ENCODE measurements at regions not wholly inside any gene's neighbourhood (a gene's known extent, or its start where the extent isn't known, plus 50 kb on each side); places are given as distances from the start of the nearest gene placed in this dataset.

DNA sequence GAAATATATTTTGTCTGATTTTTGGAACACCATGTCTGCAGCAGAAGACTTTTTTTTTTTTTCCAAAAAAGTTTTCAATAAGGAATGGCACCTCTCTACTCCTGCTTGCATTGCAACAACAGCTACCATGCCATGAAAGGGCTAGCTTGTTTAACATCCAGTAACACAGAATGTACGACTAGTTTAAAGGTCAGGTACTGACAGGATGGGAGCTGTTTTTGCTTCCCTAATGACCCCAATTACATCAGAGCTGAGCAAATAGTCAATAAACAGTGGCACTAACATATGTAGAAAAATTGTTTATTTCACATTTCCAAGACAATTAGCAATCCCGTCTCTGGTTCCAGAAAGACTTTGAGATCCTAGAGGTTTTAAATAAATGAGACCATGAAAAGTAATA, 693.8 kb downstream of the NR2F1-AS1 start:
- H3K27ac ChIP-seq (replicated peaks): no peak overlapping the region
- no peak overlapping the region for H3K4me3 ChIP-seq (replicated peaks; ENCODE audit: insufficient read depth, low read length)
- no peaks in the 10 kb centered on the region for H3K27me3 ChIP-seq (ENCODE audit: insufficient read depth, poor library complexity, severe bottlenecking)
- TF ChIP-seq, protein P1, sequence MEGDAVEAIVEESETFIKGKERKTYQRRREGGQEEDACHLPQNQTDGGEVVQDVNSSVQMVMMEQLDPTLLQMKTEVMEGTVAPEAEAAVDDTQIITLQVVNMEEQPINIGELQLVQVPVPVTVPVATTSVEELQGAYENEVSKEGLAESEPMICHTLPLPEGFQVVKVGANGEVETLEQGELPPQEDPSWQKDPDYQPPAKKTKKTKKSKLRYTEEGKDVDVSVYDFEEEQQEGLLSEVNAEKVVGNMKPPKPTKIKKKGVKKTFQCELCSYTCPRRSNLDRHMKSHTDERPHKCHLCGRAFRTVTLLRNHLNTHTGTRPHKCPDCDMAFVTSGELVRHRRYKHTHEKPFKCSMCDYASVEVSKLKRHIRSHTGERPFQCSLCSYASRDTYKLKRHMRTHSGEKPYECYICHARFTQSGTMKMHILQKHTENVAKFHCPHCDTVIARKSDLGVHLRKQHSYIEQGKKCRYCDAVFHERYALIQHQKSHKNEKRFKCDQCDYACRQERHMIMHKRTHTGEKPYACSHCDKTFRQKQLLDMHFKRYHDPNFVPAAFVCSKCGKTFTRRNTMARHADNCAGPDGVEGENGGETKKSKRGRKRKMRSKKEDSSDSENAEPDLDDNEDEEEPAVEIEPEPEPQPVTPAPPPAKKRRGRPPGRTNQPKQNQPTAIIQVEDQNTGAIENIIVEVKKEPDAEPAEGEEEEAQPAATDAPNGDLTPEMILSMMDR (IDR thresholded peaks at IDR 0.05; ENCODE audit: insufficient read depth, low read length): no peak
- no peak for TF ChIP-seq GABPA (IDR thresholded peaks at IDR 0.05; ENCODE audit: low read depth)
- TF ChIP-seq, protein P2, sequence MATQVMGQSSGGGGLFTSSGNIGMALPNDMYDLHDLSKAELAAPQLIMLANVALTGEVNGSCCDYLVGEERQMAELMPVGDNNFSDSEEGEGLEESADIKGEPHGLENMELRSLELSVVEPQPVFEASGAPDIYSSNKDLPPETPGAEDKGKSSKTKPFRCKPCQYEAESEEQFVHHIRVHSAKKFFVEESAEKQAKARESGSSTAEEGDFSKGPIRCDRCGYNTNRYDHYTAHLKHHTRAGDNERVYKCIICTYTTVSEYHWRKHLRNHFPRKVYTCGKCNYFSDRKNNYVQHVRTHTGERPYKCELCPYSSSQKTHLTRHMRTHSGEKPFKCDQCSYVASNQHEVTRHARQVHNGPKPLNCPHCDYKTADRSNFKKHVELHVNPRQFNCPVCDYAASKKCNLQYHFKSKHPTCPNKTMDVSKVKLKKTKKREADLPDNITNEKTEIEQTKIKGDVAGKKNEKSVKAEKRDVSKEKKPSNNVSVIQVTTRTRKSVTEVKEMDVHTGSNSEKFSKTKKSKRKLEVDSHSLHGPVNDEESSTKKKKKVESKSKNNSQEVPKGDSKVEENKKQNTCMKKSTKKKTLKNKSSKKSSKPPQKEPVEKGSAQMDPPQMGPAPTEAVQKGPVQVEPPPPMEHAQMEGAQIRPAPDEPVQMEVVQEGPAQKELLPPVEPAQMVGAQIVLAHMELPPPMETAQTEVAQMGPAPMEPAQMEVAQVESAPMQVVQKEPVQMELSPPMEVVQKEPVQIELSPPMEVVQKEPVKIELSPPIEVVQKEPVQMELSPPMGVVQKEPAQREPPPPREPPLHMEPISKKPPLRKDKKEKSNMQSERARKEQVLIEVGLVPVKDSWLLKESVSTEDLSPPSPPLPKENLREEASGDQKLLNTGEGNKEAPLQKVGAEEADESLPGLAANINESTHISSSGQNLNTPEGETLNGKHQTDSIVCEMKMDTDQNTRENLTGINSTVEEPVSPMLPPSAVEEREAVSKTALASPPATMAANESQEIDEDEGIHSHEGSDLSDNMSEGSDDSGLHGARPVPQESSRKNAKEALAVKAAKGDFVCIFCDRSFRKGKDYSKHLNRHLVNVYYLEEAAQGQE (IDR thresholded peaks at IDR 0.05; ENCODE audit: insufficient replicate concordance, low read depth): no peak
- no peak for TF ChIP-seq POLR2AphosphoS5 (IDR thresholded peaks at IDR 0.05; ENCODE audit: low read depth)
- TF ChIP-seq SPI1 (IDR thresholded peaks at IDR 0.05; ENCODE audit: borderline replicate concordance, low read depth): no peak
- DNase-seq (ENCODE audit: low read depth in 1 of 2, low spot score in 1 of 2): no peak

DNA sequence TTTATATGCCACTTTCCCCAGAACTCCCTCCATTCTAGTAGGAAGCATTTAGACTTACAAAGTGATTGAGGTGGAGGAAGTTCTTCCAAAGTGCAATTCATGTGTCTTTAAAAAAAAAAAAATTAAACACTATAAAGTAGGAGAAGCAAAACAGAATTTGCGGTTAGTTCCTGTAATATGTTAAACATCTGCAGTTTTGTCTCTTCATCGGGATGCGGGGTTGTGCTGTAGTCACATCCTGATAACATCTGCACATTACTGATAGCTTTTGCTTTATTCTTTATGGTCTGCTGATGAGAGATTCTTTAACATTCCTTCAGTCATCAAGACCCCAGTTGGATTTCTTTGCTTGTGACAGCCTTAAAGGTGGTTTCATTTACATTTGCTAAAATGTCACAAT, 694.3 kb downstream of the NR2F1-AS1 start:
- TF ChIP-seq, protein P2 (IDR thresholded peaks at IDR 0.05; ENCODE audit: insufficient replicate concordance, low read depth): no peak
- TF ChIP-seq POLR2AphosphoS5 (IDR thresholded peaks at IDR 0.05; ENCODE audit: low read depth) (no peak), GABPA (IDR thresholded peaks at IDR 0.05; ENCODE audit: low read depth) (no peak)
- H3K27ac ChIP-seq (replicated peaks): no peak overlapping the region
- no peak for DNase-seq (ENCODE audit: low read depth in 1 of 2, low spot score in 1 of 2)
- no peaks in the 10 kb centered on the region for H3K27me3 ChIP-seq (ENCODE audit: insufficient read depth, poor library complexity, severe bottlenecking)
- H3K4me3 ChIP-seq (replicated peaks; ENCODE audit: insufficient read depth, low read length): no peak overlapping the region

DNA sequence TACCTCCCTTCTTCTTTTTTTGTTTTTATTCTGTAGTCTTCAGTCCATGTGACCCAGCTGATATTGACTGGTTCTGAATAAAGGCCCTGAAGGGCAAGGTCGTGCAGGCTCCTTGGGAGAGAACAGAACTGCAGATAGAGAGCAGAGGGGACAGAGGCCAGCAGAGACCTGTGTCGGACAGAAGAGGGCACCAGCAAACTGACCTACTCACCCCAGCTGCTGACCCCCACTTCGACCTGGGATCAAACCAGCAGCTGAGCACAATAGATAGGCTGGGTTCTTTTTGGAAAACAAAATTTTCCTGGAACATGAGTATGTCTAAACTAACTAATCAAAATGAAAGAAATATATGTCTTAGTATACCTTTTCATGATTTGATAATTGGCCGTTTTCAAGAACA, 695.1 kb downstream of the NR2F1-AS1 start:
- Histone ChIP-seq H3K27ac (replicated peaks) (no peak overlapping the region), H3K4me3 (replicated peaks; ENCODE audit: insufficient read depth, low read length) (no peak overlapping the region), H3K27me3 (ENCODE audit: insufficient read depth, poor library complexity, severe bottlenecking) (no peaks in the 10 kb centered on the region)
- TF ChIP-seq POLR2AphosphoS5 (IDR thresholded peaks at IDR 0.05; ENCODE audit: low read depth) (no peak), GABPA (IDR thresholded peaks at IDR 0.05; ENCODE audit: low read depth) (no peak), SPI1 (IDR thresholded peaks at IDR 0.05; ENCODE audit: borderline replicate concordance, low read depth) (no peak)
- TF ChIP-seq, protein P2 (IDR thresholded peaks at IDR 0.05; ENCODE audit: insufficient replicate concordance, low read depth): no peak
- TF ChIP-seq, protein P1 (IDR thresholded peaks at IDR 0.05; ENCODE audit: insufficient read depth, low read length): no peak
- no peak for DNase-seq (ENCODE audit: low read depth in 1 of 2, low spot score in 1 of 2)

DNA sequence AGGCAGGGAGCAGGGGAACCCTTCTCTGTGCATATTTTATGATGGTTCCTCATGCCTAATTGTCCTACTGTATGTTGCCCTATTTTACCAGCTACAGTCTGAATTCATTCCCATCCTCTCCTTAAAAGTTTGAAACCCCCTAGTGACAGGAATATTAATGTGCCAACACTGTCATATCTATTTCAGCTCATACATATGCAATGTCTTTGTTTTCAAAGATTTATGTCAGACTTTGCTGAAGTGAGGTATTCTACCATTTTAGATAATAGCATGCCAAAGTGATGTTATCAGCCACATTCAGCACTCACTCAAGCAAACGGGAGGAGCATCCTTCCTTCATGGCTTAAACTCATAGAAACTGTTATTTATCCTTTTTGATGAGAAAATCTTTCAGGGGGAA, 696.5 kb downstream of the NR2F1-AS1 start:
- DNase-seq (ENCODE audit: low read depth in 1 of 2, low spot score in 1 of 2): no peak
- no peak for TF ChIP-seq POLR2AphosphoS5 (IDR thresholded peaks at IDR 0.05; ENCODE audit: low read depth)
- TF ChIP-seq GABPA (IDR thresholded peaks at IDR 0.05; ENCODE audit: low read depth): no peak
- TF ChIP-seq, protein P1 (IDR thresholded peaks at IDR 0.05; ENCODE audit: insufficient read depth, low read length): no peak
- TF ChIP-seq, protein P2 (IDR thresholded peaks at IDR 0.05; ENCODE audit: insufficient replicate concordance, low read depth): no peak
- no peak for TF ChIP-seq SPI1 (IDR thresholded peaks at IDR 0.05; ENCODE audit: borderline replicate concordance, low read depth)
- Histone ChIP-seq H3K27me3 (ENCODE audit: insufficient read depth, poor library complexity, severe bottlenecking) (no peaks in the 10 kb centered on the region), H3K4me3 (replicated peaks; ENCODE audit: insufficient read depth, low read length) (no peak overlapping the region), H3K27ac (replicated peaks) (no peak overlapping the region)

Measured in HL-60 (cell line).